Keratinocyte (primary cell): ENCODE measurements at regions not wholly inside any gene's neighbourhood (a gene's known extent, or its start where the extent isn't known, plus 50 kb on each side); places are given as distances from the start of the nearest gene placed in this dataset.

Experiments
- DNase-seq: peaks from one replicate; pipeline ENCODE4 v3.0.0-alpha.2; 2011; ENCODE audit warnings: low read depth, missing footprints, low spot score
- FAIRE-seq: peaks from 2 replicates; lab custom pipeline; 2011; peaks lifted over from hg19 to GRCh38; lab: Jason Lieb, UNC
- H2AFZ ChIP-seq: 2 replicates; pipeline ENCODE4 v1.6.0; 2012; ENCODE audit warnings: low read length, control low read depth, inconsistent platforms; ENCODE audit not compliant: control insufficient read depth
- H3K27ac ChIP-seq: 2 replicates; pipeline ENCODE4 v1.5.1; 2011; ENCODE audit warnings: low read length; ENCODE audit not compliant: control insufficient read depth, insufficient read depth
- H3K27me3 ChIP-seq: 3 replicates; pipeline ENCODE4 v1.6.0; 2011; ENCODE audit warnings: low read length; ENCODE audit not compliant: control insufficient read depth, insufficient read depth; ENCODE audit errors: extremely low read depth
- H3K36me3 ChIP-seq, 2 experiments: 2 replicates in 1 of 2; 3 replicates in 1 of 2; pipeline ENCODE4 v1.5.1; 2011; ENCODE audit warnings: low read length in 2 of 2, mild to moderate bottlenecking in 1 of 2; ENCODE audit not compliant: control insufficient read depth in 2 of 2, insufficient read depth in 2 of 2; ENCODE audit errors: extremely low read depth in 1 of 2
- H3K4me1 ChIP-seq: 3 replicates; pipeline ENCODE4 v1.5.1; 2011; ENCODE audit warnings: low read length; ENCODE audit not compliant: control insufficient read depth, insufficient read depth; ENCODE audit errors: extremely low read depth
- H3K4me2 ChIP-seq: 3 replicates; pipeline ENCODE4 v1.6.0; 2011; ENCODE audit warnings: low read depth, low read length; ENCODE audit not compliant: control insufficient read depth, insufficient read depth; ENCODE audit errors: extremely low read depth
- H3K4me3 ChIP-seq, 3 experiments: fragments of 200-600 bp in 1 of 3; sonication (generic) in 1 of 3; 2 replicates in 2 of 3; 3 replicates in 1 of 3; pipeline ENCODE4 v1.5.1; 2011 to 2016; ENCODE audit warnings: low read length in 3 of 3, mild to moderate bottlenecking in 3 of 3, control low read depth in 2 of 3, inconsistent platforms in 1 of 3, low read depth in 1 of 3, mixed read lengths in 1 of 3, mixed run types in 1 of 3, moderate library complexity in 1 of 3; ENCODE audit not compliant: control insufficient read depth in 2 of 3, insufficient read depth in 2 of 3; ENCODE audit errors: extremely low read depth in 1 of 3
- H3K79me2 ChIP-seq: 2 replicates; pipeline ENCODE4 v1.6.0; 2012; ENCODE audit warnings: low read length; ENCODE audit not compliant: control insufficient read depth, insufficient read depth
- H3K9ac ChIP-seq: 3 replicates; pipeline ENCODE4 v1.6.0; 2011; ENCODE audit warnings: low read length; ENCODE audit not compliant: control insufficient read depth, insufficient read depth; ENCODE audit errors: extremely low read depth
- H3K9me1 ChIP-seq: 3 replicates; pipeline ENCODE4 v1.6.0; 2011; ENCODE audit warnings: low read length; ENCODE audit not compliant: control insufficient read depth, insufficient read depth; ENCODE audit errors: extremely low read depth
- H3K9me3 ChIP-seq: 2 replicates; pipeline ENCODE4 v1.5.1; 2012; ENCODE audit warnings: low read depth, low read length; ENCODE audit not compliant: control insufficient read depth
- H4K20me1 ChIP-seq: 3 replicates; pipeline ENCODE4 v1.6.0; 2011; ENCODE audit warnings: low read length; ENCODE audit not compliant: control insufficient read depth, insufficient read depth; ENCODE audit errors: extremely low read depth
- EZH2 ChIP-seq: IDR thresholded peaks from one replicate; pipeline ENCODE4 v1.6.1; 2012; ENCODE audit warnings: inconsistent platforms, mild to moderate bottlenecking, low read length, moderate library complexity
- dilution Hi-C: fragments of 300-500 bp; cut with MboI; formaldehyde crosslinking; loops from one replicate; pipeline ENCODE4 v1.7.0; 2020; ENCODE audit warnings: low sequenced_read_pairs; ENCODE audit not compliant: extremely low pct_ligation_motif_present
- TF ChIP-seq, protein P1 (sequence below), 3 experiments: IDR thresholded peaks in 1 of 3; conservative IDR thresholded peaks in 1 of 3; optimal IDR thresholded peaks in 1 of 3; 2 replicates in 2 of 3; 3 replicates in 1 of 3; pipeline versions ENCODE3 to v1.5.1; 2011; ENCODE audit warnings: low read length in 3 of 3, mild to moderate bottlenecking in 3 of 3, moderate library complexity in 2 of 3, control low read depth in 1 of 3, inconsistent platforms in 1 of 3; ENCODE audit not compliant: insufficient read depth in 2 of 3; ENCODE audit errors: extremely low read depth in 1 of 3

- H3K4me1 ChIP-seq = no peaks in the 10 kb centered on the region
- no peak overlapping the region for H3K27ac ChIP-seq
- H3K27me3 ChIP-seq = no peaks in the 10 kb centered on the region
- no peak overlapping the region for H3K9ac ChIP-seq
- no peak for TF ChIP-seq EZH2
- TF ChIP-seq, protein P1, sequence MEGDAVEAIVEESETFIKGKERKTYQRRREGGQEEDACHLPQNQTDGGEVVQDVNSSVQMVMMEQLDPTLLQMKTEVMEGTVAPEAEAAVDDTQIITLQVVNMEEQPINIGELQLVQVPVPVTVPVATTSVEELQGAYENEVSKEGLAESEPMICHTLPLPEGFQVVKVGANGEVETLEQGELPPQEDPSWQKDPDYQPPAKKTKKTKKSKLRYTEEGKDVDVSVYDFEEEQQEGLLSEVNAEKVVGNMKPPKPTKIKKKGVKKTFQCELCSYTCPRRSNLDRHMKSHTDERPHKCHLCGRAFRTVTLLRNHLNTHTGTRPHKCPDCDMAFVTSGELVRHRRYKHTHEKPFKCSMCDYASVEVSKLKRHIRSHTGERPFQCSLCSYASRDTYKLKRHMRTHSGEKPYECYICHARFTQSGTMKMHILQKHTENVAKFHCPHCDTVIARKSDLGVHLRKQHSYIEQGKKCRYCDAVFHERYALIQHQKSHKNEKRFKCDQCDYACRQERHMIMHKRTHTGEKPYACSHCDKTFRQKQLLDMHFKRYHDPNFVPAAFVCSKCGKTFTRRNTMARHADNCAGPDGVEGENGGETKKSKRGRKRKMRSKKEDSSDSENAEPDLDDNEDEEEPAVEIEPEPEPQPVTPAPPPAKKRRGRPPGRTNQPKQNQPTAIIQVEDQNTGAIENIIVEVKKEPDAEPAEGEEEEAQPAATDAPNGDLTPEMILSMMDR (optimal IDR thresholded peaks at IDR 0.05 in 1 of 3, IDR thresholded peaks at IDR 0.05 in 1 of 3, conservative IDR thresholded peaks at IDR 0.05 in 1 of 3; ENCODE audit: extremely low read depth in 1 of 3, insufficient read depth in 2 of 3, low read length in 3 of 3) = no peak
- no peak overlapping the region for H2AFZ ChIP-seq
- H3K9me1 ChIP-seq = no peaks in the 10 kb centered on the region
- no peaks in the 10 kb centered on the region for H4K20me1 ChIP-seq
- no peak overlapping the region for H3K4me3 ChIP-seq
- no peak overlapping the region for H3K4me2 ChIP-seq
- H3K79me2 ChIP-seq = no peaks in the 10 kb centered on the region
- dilution Hi-C loops = no loop called here
- H3K9me3 ChIP-seq = no peaks in the 10 kb centered on the region
- no peak for FAIRE-seq
- no peaks in the 10 kb centered on the region for H3K36me3 ChIP-seq
- DNase-seq = no peak
These were observed 176.1 kb downstream of the AASDH start for GRCh38 chr4:56211202-56211601.

- no peak overlapping the region for H3K4me3 ChIP-seq
- no peak overlapping the region for H3K9ac ChIP-seq
- no peaks in the 10 kb centered on the region for H3K9me1 ChIP-seq
- H3K4me1 ChIP-seq = no peaks in the 10 kb centered on the region
- H3K4me2 ChIP-seq = no peak overlapping the region
- TF ChIP-seq, protein P1 (optimal IDR thresholded peaks at IDR 0.05 in 1 of 3, IDR thresholded peaks at IDR 0.05 in 1 of 3, conservative IDR thresholded peaks at IDR 0.05 in 1 of 3; ENCODE audit: extremely low read depth in 1 of 3, insufficient read depth in 2 of 3, low read length in 3 of 3) = no peak
- no peak for TF ChIP-seq EZH2
- H4K20me1 ChIP-seq = no peaks in the 10 kb centered on the region
- no peaks in the 10 kb centered on the region for H3K9me3 ChIP-seq
- FAIRE-seq = no peak
- no peaks in the 10 kb centered on the region for H3K36me3 ChIP-seq
- H3K79me2 ChIP-seq = no peaks in the 10 kb centered on the region
- no peaks in the 10 kb centered on the region for H3K27me3 ChIP-seq
- no peak overlapping the region for H3K27ac ChIP-seq
- H2AFZ ChIP-seq = no peak overlapping the region
- dilution Hi-C loops = no loop called here
- DNase-seq = no peak
These were observed 176.9 kb downstream of the AASDH start for GRCh38 chr4:56210397-56210796.
